Ectodermal cell (in vitro differentiated cells): ENCODE measurements at regions not wholly inside any gene's neighbourhood (a gene's known extent, or its start where the extent isn't known, plus 50 kb on each side); places are given as distances from the start of the nearest gene placed in this dataset.

ENCODE experiments used
- H3K27ac ChIP-seq: 2 replicates; pipeline ENCODE4 v1.7.0; 2013; ENCODE audit warnings: mild to moderate bottlenecking, low read depth, low read length; ENCODE audit not compliant: insufficient read depth, poor library complexity, severe bottlenecking
- H3K27me3 ChIP-seq: 2 replicates; pipeline ENCODE4 v1.7.0; 2013; ENCODE audit warnings: mild to moderate bottlenecking, low read length; ENCODE audit not compliant: insufficient read depth, control insufficient read depth, poor library complexity, severe bottlenecking
- H3K36me3 ChIP-seq: one replicate; pipeline ENCODE4 v1.7.0; 2013; ENCODE audit warnings: low read length; ENCODE audit not compliant: control insufficient read depth, insufficient read depth
- H3K4me1 ChIP-seq: one replicate; pipeline ENCODE4 v1.7.0; 2013; ENCODE audit warnings: low read length; ENCODE audit not compliant: control insufficient read depth, insufficient read depth
- H3K4me3 ChIP-seq: 2 replicates; pipeline ENCODE4 v1.7.0; 2013; ENCODE audit warnings: low read depth, low read length, control low read depth; ENCODE audit not compliant: insufficient read depth
- H3K9me3 ChIP-seq: 2 replicates; pipeline ENCODE4 v1.7.0; 2013; ENCODE audit warnings: mild to moderate bottlenecking, low read length, moderate library complexity; ENCODE audit not compliant: control insufficient read depth
- WGBS, 2 experiments: methylation state at CpG; one replicate each; pipeline ENCODE4 v1.1.7; 2013; ENCODE audit warnings: missing lambda C conversion rate in 2 of 2; 5-methylcytosine and 5-hydroxymethylcytosine counted together

GRCh38 chr3:16101295-16102186 is 72.9 kb upstream of the GALNT15 start:
- Histone ChIP-seq H3K27ac (no peak overlapping the region), H3K9me3 (no peaks in the 10 kb centered on the region), H3K36me3 (no peaks in the 10 kb centered on the region), H3K27me3 (no peaks in the 10 kb centered on the region), H3K4me3 (no peak overlapping the region), H3K4me1 (no peaks in the 10 kb centered on the region)
- WGBS, 2 experiments: 89 to 90% methylated on average over 14 of the region's 14 CpGs

DNA sequence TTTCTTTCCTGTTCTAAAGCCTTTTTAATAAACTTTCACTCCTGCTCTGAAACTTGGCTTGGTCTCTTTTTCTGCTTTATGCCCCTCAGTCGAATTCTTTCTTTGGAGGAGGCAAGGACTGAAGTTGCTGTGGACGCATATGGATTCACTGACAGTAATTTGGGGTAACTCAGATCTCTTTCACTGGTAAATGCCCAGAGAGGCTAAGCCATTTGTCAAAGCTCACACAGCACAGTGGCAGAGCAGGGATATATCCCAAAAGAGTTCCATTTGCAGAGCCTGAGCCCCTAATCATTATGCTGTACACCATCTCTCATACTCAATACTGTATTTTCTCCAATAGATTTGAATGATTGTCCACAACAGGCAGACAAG is 72.3 kb upstream of the GALNT15 start:
- 92 to 93% methylated on average over 2 of the region's 2 CpGs for WGBS, 2 experiments
- H3K9me3 ChIP-seq: no peaks in the 10 kb centered on the region
- H3K36me3 ChIP-seq: no peaks in the 10 kb centered on the region
- no peaks in the 10 kb centered on the region for H3K4me1 ChIP-seq
- no peak overlapping the region for H3K27ac ChIP-seq
- H3K4me3 ChIP-seq: no peak overlapping the region
- H3K27me3 ChIP-seq: no peaks in the 10 kb centered on the region

DNA sequence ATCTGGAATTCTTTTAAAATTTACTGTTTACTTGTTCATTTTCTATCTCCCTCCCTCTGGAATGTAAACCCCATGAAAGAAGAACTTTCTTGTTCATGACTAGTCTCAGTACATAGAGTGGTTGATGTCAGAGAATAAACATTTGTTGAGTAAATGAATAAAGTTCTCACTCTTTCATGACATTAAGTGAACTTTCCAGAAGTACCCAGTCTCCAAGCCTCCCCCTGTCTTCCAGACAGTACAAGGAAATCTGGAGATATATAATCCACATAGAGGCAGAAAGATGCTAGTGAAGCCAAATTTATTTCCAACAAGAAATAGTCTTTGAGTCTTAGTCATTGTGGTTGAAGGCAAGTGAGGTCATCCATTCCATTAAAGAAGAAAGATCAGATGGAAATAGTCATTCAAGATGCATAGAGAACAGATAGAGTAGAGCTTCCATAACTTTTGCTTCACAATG is 71.5 kb upstream of the GALNT15 start:
- no peak overlapping the region for H3K27ac ChIP-seq
- no peaks in the 10 kb centered on the region for H3K4me1 ChIP-seq
- no peaks in the 10 kb centered on the region for H3K9me3 ChIP-seq
- no peak overlapping the region for H3K4me3 ChIP-seq
- H3K27me3 ChIP-seq: no peaks in the 10 kb centered on the region
- H3K36me3 ChIP-seq: no peaks in the 10 kb centered on the region

DNA sequence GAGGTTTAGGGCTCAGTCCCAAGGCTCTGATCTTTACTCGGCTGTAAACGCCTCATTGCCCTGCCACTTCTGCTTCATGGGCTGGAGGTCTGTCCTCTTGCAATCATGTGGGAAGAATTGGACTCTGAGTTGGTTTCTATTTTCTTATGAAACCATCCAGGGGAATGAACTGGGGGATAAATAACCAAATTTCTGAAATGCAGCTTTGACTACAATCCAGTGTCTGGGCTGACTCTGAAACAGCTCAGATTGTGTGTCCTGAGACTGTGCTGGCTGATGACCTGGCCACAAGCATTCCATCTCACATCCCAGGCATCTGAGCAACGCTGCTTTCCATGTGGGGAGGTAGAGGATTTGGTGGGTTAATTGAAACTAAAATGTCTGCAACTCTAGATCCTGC is 71.0 kb upstream of the GALNT15 start:
- Histone ChIP-seq H3K27me3 (no peaks in the 10 kb centered on the region), H3K4me3 (no peak overlapping the region), H3K27ac (no peak overlapping the region), H3K4me1 (no peaks in the 10 kb centered on the region), H3K36me3 (no peaks in the 10 kb centered on the region), H3K9me3 (no peaks in the 10 kb centered on the region)
- 94 to 98% methylated on average over 2 to 3 of the region's 3 CpGs for WGBS, 2 experiments

- Histone ChIP-seq H3K36me3 (no peaks in the 10 kb centered on the region), H3K4me3 (no peak overlapping the region), H3K9me3 (no peaks in the 10 kb centered on the region), H3K4me1 (no peaks in the 10 kb centered on the region), H3K27me3 (no peaks in the 10 kb centered on the region), H3K27ac (no peak overlapping the region)
- WGBS, 2 experiments: 87 to 100% methylated on average over 2 of the region's 2 CpGs
Measured at GRCh38 chr3:16104156-16104555, 70.3 kb upstream of the GALNT15 start.

GRCh38 chr3:16106050-16106449 is 68.4 kb upstream of the GALNT15 start:
- Histone ChIP-seq H3K4me1 (no peaks in the 10 kb centered on the region), H3K36me3 (no peaks in the 10 kb centered on the region), H3K4me3 (no peak overlapping the region), H3K9me3 (no peaks in the 10 kb centered on the region), H3K27me3 (no peaks in the 10 kb centered on the region), H3K27ac (no peak overlapping the region)
- WGBS, 2 experiments: 79 to 84% methylated on average over 1 of the region's 1 CpG

GRCh38 chr3:16108424-16108823 is 66.1 kb upstream of the GALNT15 start:
- 60% methylated on average over 1 of the region's 2 CpGs; no CpG with 5 or more reads in 1 of the 2 experiments for WGBS, 2 experiments

DNA sequence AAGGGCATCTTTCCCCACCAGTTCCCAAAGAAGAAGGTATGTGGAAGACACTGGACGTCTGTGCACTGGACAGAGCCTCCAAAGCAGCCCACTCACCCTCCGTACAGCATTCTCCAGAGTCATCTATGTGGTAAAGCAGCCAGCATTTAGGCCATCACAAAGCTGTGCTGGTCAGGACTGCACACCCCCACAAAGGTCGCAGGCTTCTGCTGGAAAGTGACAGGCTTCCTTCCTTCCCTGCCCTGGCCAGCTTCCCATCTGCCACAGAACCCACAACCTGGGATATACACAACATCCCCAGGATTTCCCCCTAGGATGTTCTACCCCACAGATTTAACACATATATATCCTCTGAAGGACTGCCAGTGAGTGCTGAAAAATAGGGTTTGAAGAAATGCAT is 64.6 kb upstream of the GALNT15 start:
- Histone ChIP-seq H3K27me3 (no peaks in the 10 kb centered on the region), H3K4me1 (no peaks in the 10 kb centered on the region), H3K4me3 (no peak overlapping the region), H3K36me3 (no peaks in the 10 kb centered on the region), H3K9me3 (no peaks in the 10 kb centered on the region), H3K27ac (no peak overlapping the region)
- 87 to 92% methylated on average over 3 of the region's 3 CpGs for WGBS, 2 experiments

More at GRCh38 chr3:16108424-16108823, 66.1 kb upstream of the GALNT15 start:
- no peak overlapping the region for H3K4me3 ChIP-seq
- no peaks in the 10 kb centered on the region for H3K4me1 ChIP-seq
- H3K36me3 ChIP-seq: no peaks in the 10 kb centered on the region
- H3K27me3 ChIP-seq: no peaks in the 10 kb centered on the region
- no peak overlapping the region for H3K27ac ChIP-seq
- H3K9me3 ChIP-seq: no peaks in the 10 kb centered on the region

DNA sequence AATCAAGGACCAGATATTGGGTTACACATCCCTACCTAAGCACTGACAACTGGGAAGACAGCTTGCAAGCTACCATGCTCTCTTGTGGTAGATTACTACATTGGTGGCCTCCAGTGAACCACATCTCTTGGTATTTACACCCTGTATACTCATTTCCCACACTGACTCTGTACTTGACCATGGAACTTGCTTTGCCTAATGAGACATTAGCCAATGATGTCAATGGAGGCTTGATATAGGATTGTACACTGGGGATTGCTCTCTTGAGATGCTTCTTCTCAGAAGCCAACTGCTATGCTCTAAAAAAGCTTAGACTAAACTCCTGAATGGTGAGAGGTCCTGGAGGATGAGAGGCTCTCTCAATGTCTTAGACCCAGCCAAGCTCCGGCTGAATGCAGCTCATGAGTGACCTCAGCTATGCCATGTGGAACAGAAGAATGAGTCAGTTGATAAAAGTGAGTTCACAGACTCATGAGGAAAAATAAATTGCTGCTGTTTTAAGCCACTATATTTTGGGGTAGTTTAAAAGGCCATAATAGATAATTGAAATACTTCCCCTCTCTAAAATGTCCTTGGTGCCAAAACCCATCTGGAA is 61.5 kb upstream of the GALNT15 start:
- Histone ChIP-seq H3K27me3 (no peaks in the 10 kb centered on the region), H3K36me3 (no peaks in the 10 kb centered on the region), H3K27ac (no peak overlapping the region), H3K4me3 (no peak overlapping the region), H3K9me3 (no peaks in the 10 kb centered on the region), H3K4me1 (no peaks in the 10 kb centered on the region)
- 93 to 94% methylated on average over 1 of the region's 1 CpG for WGBS, 2 experiments

GRCh38 chr3:16113704-16114103 is 60.8 kb upstream of the GALNT15 start:
- no peaks in the 10 kb centered on the region for H3K9me3 ChIP-seq
- H3K27ac ChIP-seq: no peak overlapping the region
- 91 to 95% methylated on average over 3 of the region's 3 CpGs for WGBS, 2 experiments

More at GRCh38 chr3:16113704-16114103, 60.8 kb upstream of the GALNT15 start:
- H3K4me1 ChIP-seq: no peaks in the 10 kb centered on the region
- no peak overlapping the region for H3K4me3 ChIP-seq
- H3K36me3 ChIP-seq: no peaks in the 10 kb centered on the region
- no peaks in the 10 kb centered on the region for H3K27me3 ChIP-seq
